Fibroblast of the aortic adventitia (primary cell): ENCODE measurements at regions not wholly inside any gene's neighbourhood (a gene's known extent, or its start where the extent isn't known, plus 50 kb on each side); places are given as distances from the start of the nearest gene placed in this dataset.

Experiments used
- DNase-seq: peaks from one replicate; pipeline ENCODE4 v3.0.0-alpha.2; 2010; ENCODE audit warnings: low read depth
- H3K4me3 ChIP-seq: 2 replicates; pipeline ENCODE4 v1.5.1; 2011; ENCODE audit warnings: low read depth, mild to moderate bottlenecking, control low read depth, low read length, moderate library complexity
- TF ChIP-seq, protein P1 (sequence below): IDR thresholded peaks from 2 replicates; pipeline ENCODE4 v1.5.1; 2011; ENCODE audit warnings: mild to moderate bottlenecking, low read length, control low read depth, inconsistent platforms; ENCODE audit not compliant: insufficient read depth

GRCh38 chr14:82113007-82113406 lies 579.4 kb upstream of the SEL1L start:
- no peak for DNase-seq
- TF ChIP-seq, protein P1, sequence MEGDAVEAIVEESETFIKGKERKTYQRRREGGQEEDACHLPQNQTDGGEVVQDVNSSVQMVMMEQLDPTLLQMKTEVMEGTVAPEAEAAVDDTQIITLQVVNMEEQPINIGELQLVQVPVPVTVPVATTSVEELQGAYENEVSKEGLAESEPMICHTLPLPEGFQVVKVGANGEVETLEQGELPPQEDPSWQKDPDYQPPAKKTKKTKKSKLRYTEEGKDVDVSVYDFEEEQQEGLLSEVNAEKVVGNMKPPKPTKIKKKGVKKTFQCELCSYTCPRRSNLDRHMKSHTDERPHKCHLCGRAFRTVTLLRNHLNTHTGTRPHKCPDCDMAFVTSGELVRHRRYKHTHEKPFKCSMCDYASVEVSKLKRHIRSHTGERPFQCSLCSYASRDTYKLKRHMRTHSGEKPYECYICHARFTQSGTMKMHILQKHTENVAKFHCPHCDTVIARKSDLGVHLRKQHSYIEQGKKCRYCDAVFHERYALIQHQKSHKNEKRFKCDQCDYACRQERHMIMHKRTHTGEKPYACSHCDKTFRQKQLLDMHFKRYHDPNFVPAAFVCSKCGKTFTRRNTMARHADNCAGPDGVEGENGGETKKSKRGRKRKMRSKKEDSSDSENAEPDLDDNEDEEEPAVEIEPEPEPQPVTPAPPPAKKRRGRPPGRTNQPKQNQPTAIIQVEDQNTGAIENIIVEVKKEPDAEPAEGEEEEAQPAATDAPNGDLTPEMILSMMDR: no peak
- no peak overlapping the region for H3K4me3 ChIP-seq

GRCh38 chr14:82113710-82114109 lies 580.1 kb upstream of the SEL1L start:
- no peak overlapping the region for H3K4me3 ChIP-seq
- no peak for DNase-seq
- TF ChIP-seq, protein P1: no peak

DNA sequence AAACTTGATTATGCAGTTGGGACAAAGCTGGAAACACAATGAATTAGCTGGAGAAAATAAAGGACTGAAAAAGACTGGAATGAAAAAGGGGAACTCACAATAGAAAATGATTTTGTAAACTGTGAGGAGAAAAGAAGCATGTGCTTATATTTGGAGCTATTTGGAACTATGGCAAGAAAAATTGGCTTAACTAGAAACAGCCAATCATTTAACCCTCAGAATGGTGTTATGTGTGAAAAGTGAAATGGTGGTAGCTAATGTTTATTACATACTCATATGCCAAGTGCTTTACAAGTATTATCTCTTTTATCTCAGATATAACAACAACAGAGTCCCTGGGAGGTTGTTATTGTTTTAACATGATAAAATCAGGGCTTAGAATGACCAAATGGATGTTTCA lies 583.1 kb upstream of the SEL1L start:
- H3K4me3 ChIP-seq: no peak overlapping the region
- no peak for DNase-seq
- TF ChIP-seq, protein P1: no peak

- TF ChIP-seq, protein P1: no peak
- H3K4me3 ChIP-seq: no peak overlapping the region
- no peak for DNase-seq
Measured at GRCh38 chr14:82122655-82123054, 589.0 kb upstream of the SEL1L start.

- H3K4me3 ChIP-seq: no peak overlapping the region
- DNase-seq: no peak
- TF ChIP-seq, protein P1: no peak
Measured at GRCh38 chr14:82124511-82124910, 590.9 kb upstream of the SEL1L start.

DNA sequence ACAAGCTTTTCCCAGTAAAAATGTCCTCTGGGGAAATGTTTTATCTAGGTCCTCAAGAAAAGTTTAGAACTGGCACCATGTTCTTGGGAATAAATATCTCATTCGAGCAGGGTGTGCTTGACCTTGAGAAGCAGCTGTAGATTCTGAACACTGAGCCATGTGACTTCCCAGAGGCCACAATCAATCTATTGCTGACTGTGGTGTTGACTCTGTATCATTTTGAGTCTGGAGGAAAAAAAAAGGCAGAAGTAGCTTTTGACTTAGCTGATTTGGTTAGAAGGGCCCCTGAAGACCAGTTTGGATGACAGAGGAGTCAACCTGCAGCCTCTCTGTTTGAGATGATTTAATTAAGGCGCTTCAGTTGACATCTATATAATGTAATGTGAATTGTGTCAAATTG lies 592.4 kb upstream of the SEL1L start:
- TF ChIP-seq, protein P1: no peak
- no peak overlapping the region for H3K4me3 ChIP-seq
- DNase-seq: no peak

GRCh38 chr14:82134411-82134810 lies 600.8 kb upstream of the SEL1L start:
- no peak overlapping the region for H3K4me3 ChIP-seq
- TF ChIP-seq, protein P1: no peak
- DNase-seq: no peak
